Pancreas (tissue), 10 donors: ENCODE measurements at regions not wholly inside any gene's neighbourhood (a gene's known extent, or its start where the extent isn't known, plus 50 kb on each side); places are given as distances from the start of the nearest gene placed in this dataset.

Experiments
- ATAC-seq, 4 donors: fragments of 200-7000 bp; cut with Tn5 transposase; one replicate each; pipeline versions ENCODE4 v1.8.0 to v1.9.1; 2020; ENCODE audit warnings: mild to moderate bottlenecking in 4 of 4, moderate library complexity in 4 of 4
- DNase-seq, 6 donors: peaks; one replicate each; pipeline ENCODE4 v3.0.0-alpha.2; 2020
- FAIRE-seq: peaks from 2 replicates; lab custom pipeline; 2012; peaks lifted over from hg19 to GRCh38; lab: Jason Lieb, UNC
- H3K27ac ChIP-seq, 4 donors: fragments of 200-600 bp; sonication (generic); 1 replicate in 3 of 4; 2 replicates in 1 of 4; pipeline versions ENCODE4 v1.5.0 to v1.8.0; 2020
- H3K27me3 ChIP-seq, 4 donors: fragments of 200-600 bp; one replicate each; pipeline ENCODE4 v1.8.0; 2021
- H3K36me3 ChIP-seq, 3 donors: fragments of 200-600 bp; sonication (generic) in 1 of 3; one replicate each; pipeline versions ENCODE4 v1.5.0 to v1.8.0; 2020 to 2021
- H3K4me1 ChIP-seq, 3 donors: fragments of 200-600 bp; one replicate each; pipeline ENCODE4 v1.8.0; 2021
- H3K4me3 ChIP-seq, 4 donors: fragments of 200-600 bp; sonication (generic) in 2 of 4; one replicate each; pipeline versions ENCODE4 v1.5.0 to v1.8.0; 2020 to 2021
- H3K9me3 ChIP-seq, 4 donors: fragments of 200-600 bp; one replicate each; pipeline ENCODE4 v1.8.0; 2021
- CTCF ChIP-seq, 4 donors: fragments of 200-600 bp; sonication (generic) in 3 of 4; IDR thresholded peaks; one replicate each; pipeline versions ENCODE4 v1.5.0 to v1.8.0; 2021; ENCODE audit warnings: antibody characterized with exemption in 4 of 4
- WGBS, 2 donors: extraction: QIAGEN DNeasy Blood & Tissue Kit; methylation state at CpG; one replicate each; pipeline ENCODE4 v1.1.7; 2013; 5-methylcytosine and 5-hydroxymethylcytosine counted together
- intact Hi-C, 3 donors: fragments of 100-400 bp; cut with DNase I; formaldehyde crosslinking; loops; one replicate each; pipeline versions ENCODE4 v1.11.1 to v1.14.2; 2022
- donor health status: healthy with polysubstance abuse.
- donor health status: DM: no; HTN: no; CAD: no; lungs with moderate emphysema.
- donor health status: DM: no; HTN: no; CAD: no.
- donor health status: control.
- donor health status: control.
- donor health status: Bipolar disorder and iron deficiency.
- donor health status: DM: yes; HTN: yes; CAD: no.
- donor health status: DM: no; HTN: no; CAD: no.
- donor health status: DM: no; HTN: no; CAD: no.
- donor health status: DM: yes; HTN: yes; CAD: no.

GRCh38 chr12:60012659-60013058 is 416.8 kb downstream of the SLC16A7 start:
- WGBS, 2 donors, result 35 to 43% methylated on average over 1 of the region's 1 CpG
- no peaks in the 10 kb centered on the region for H3K27me3 ChIP-seq
- H3K4me3 ChIP-seq, result no peak overlapping the region
- H3K27ac ChIP-seq, result no peak overlapping the region
- no peaks in the 10 kb centered on the region for H3K36me3 ChIP-seq
- ATAC-seq (no peak), FAIRE-seq (no peak), DNase-seq (no peak)
- no peaks in the 10 kb centered on the region for H3K4me1 ChIP-seq
- intact Hi-C loops, result no loop called here
- TF ChIP-seq CTCF (IDR thresholded peaks at IDR 0.05), result no peak
- H3K9me3 ChIP-seq, result no peaks in the 10 kb centered on the region

GRCh38 chr12:60014436-60014835 is 418.6 kb downstream of the SLC16A7 start:
- Histone ChIP-seq H3K27me3 (no peaks in the 10 kb centered on the region), H3K9me3 (no peaks in the 10 kb centered on the region), H3K36me3 (no peaks in the 10 kb centered on the region), H3K27ac (no peak overlapping the region), H3K4me1 (no peaks in the 10 kb centered on the region), H3K4me3 (no peak overlapping the region)
- FAIRE-seq, result no peak
- TF ChIP-seq CTCF (IDR thresholded peaks at IDR 0.05), result no peak
- ATAC-seq, result no peak
- DNase-seq, result no peak
- intact Hi-C loops, result no loop called here

GRCh38 chr12:60020068-60020467 is 424.2 kb downstream of the SLC16A7 start:
- Histone ChIP-seq H3K36me3 (no peaks in the 10 kb centered on the region), H3K4me3 (no peak overlapping the region), H3K4me1 (no peaks in the 10 kb centered on the region), H3K27me3 (no peaks in the 10 kb centered on the region), H3K9me3 (no peaks in the 10 kb centered on the region), H3K27ac (no peak overlapping the region)
- no peak for ATAC-seq
- FAIRE-seq, result no peak
- DNase-seq, result no peak
- intact Hi-C loops, result no loop called here
- no peak for TF ChIP-seq CTCF (IDR thresholded peaks at IDR 0.05)
- 61 to 72% methylated on average over 2 of the region's 2 CpGs for WGBS, 2 donors

GRCh38 chr12:60021235-60021634 is 425.4 kb downstream of the SLC16A7 start:
- WGBS, 2 donors, result 89 to 93% methylated on average over 3 of the region's 3 CpGs
- DNase-seq, result no peak

GRCh38 chr12:60027266-60027665 is 431.4 kb downstream of the SLC16A7 start:
- no peak for TF ChIP-seq CTCF (IDR thresholded peaks at IDR 0.05)
- Histone ChIP-seq H3K36me3 (no peaks in the 10 kb centered on the region), H3K27ac (no peak overlapping the region), H3K27me3 (no peaks in the 10 kb centered on the region), H3K4me1 (no peaks in the 10 kb centered on the region), H3K9me3 (no peaks in the 10 kb centered on the region), H3K4me3 (no peak overlapping the region)
- DNase-seq (no peak), ATAC-seq (no peak), FAIRE-seq (no peak)
- 68 to 76% methylated on average over 3 of the region's 3 CpGs for WGBS, 2 donors
- intact Hi-C loops, result no loop called here

More at GRCh38 chr12:60021235-60021634, 425.4 kb downstream of the SLC16A7 start:
- no peak for TF ChIP-seq CTCF (IDR thresholded peaks at IDR 0.05)
- no peak overlapping the region for H3K4me3 ChIP-seq
- FAIRE-seq (no peak), ATAC-seq (no peak)
- H3K36me3 ChIP-seq, result no peaks in the 10 kb centered on the region
- intact Hi-C loops, result no loop called here
- H3K27me3 ChIP-seq, result no peaks in the 10 kb centered on the region
- no peak overlapping the region for H3K27ac ChIP-seq
- H3K9me3 ChIP-seq, result no peaks in the 10 kb centered on the region
- no peaks in the 10 kb centered on the region for H3K4me1 ChIP-seq
